Hepatocyte (in vitro differentiated cells): ENCODE measurements at regions not wholly inside any gene's neighbourhood (a gene's known extent, or its start where the extent isn't known, plus 50 kb on each side); places are given as distances from the start of the nearest gene placed in this dataset.

ENCODE experiments used
- EZH2 ChIP-seq: fragments of 200-600 bp; sonication (generic); IDR thresholded peaks from 2 replicates; pipeline ENCODE4 v1.6.1; 2016; ENCODE audit warnings: antibody characterized with exemption, mild to moderate bottlenecking, borderline replicate concordance
- EZH2phosphoT487 ChIP-seq: fragments of 200-600 bp; sonication (generic); IDR thresholded peaks from one replicate; pipeline ENCODE4 v1.6.1; 2018; ENCODE audit warnings: antibody characterized with exemption, mild to moderate bottlenecking, low read depth, moderate library complexity; ENCODE audit not compliant: unreplicated experiment, severe bottlenecking
- TF ChIP-seq, protein P1 (sequence below): fragments of 200-600 bp; sonication (generic); IDR thresholded peaks from 2 replicates; pipeline ENCODE4 v1.5.1; 2016; ENCODE audit warnings: antibody characterized with exemption, mild to moderate bottlenecking; ENCODE audit not compliant: poor library complexity

DNA sequence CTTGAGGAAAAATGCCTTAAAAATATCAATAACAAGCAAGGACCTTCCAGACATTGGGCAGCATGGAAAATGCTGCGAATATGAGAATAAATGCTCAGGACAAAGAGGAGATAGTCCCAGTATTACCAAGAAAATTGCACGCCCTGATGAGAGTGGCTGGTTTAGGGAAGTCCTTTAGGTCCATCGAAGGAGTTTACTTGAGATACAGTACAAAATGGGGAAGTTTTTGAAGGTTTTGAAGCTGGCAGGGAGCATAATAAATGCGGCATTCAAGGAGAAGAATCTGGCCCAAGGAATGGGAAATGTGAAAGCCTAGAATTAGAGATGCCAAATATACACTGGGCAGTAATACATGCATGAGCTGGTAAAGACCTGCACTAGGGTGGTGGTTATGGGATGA, 90.2 kb upstream of the SPATS2L start:
- TF ChIP-seq, protein P1, sequence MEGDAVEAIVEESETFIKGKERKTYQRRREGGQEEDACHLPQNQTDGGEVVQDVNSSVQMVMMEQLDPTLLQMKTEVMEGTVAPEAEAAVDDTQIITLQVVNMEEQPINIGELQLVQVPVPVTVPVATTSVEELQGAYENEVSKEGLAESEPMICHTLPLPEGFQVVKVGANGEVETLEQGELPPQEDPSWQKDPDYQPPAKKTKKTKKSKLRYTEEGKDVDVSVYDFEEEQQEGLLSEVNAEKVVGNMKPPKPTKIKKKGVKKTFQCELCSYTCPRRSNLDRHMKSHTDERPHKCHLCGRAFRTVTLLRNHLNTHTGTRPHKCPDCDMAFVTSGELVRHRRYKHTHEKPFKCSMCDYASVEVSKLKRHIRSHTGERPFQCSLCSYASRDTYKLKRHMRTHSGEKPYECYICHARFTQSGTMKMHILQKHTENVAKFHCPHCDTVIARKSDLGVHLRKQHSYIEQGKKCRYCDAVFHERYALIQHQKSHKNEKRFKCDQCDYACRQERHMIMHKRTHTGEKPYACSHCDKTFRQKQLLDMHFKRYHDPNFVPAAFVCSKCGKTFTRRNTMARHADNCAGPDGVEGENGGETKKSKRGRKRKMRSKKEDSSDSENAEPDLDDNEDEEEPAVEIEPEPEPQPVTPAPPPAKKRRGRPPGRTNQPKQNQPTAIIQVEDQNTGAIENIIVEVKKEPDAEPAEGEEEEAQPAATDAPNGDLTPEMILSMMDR: no peak
- TF ChIP-seq EZH2 (no peak), EZH2phosphoT487 (no peak)
